ENCODE measurements at regions not wholly inside any gene's neighbourhood (a gene's known extent, or its start where the extent isn't known, plus 50 kb on each side); places are given as distances from the start of the nearest gene placed in this dataset.

GRCh38 chr12:89087876-89088275, 264.4 kb downstream of the DUSP6 start:
- no peaks in the 10 kb centered on the region for H3K36me3 ChIP-seq
- intact Hi-C loops (cut with DNase I; ENCODE audit: low total_unique reads) (no loop called here), in situ Hi-C loops (cut with MboI; ENCODE audit: low sequenced_read_pairs in 4 of 4) (no loop called here)
- TF ChIP-seq POLR2A (IDR thresholded peaks at IDR 0.05) (no peak), CTCF (IDR thresholded peaks at IDR 0.05 in 4 of 5, conservative IDR thresholded peaks at IDR 0.05 in 1 of 5) (no peak)
- H3K4me3 ChIP-seq: no peak overlapping the region
- peaks cover 0 to 3% (median 2%) of the 10 kb centered on the region in 3 donors for H3K27me3 ChIP-seq
- H3K9me3 ChIP-seq: no peaks in the 10 kb centered on the region
- ATAC-seq (no peak), DNase-seq (no peak)
- no peaks in the 10 kb centered on the region for H3K4me1 ChIP-seq
- H3K27ac ChIP-seq: no peak overlapping the region

GRCh38 chr12:89087149-89087825, 265.0 kb downstream of the DUSP6 start:
- H3K27me3 ChIP-seq: peaks cover 0 to 3% (median 2%) of the 10 kb centered on the region in 3 donors
- peaks cover 0 to 4% of the 10 kb centered on the region in 2 donors for H3K4me1 ChIP-seq
- TF ChIP-seq CTCF (IDR thresholded peaks at IDR 0.05 in 4 of 5, conservative IDR thresholded peaks at IDR 0.05 in 1 of 5) (no peak), POLR2A (IDR thresholded peaks at IDR 0.05) (no peak)
- H3K36me3 ChIP-seq: no peaks in the 10 kb centered on the region
- in situ Hi-C loops (cut with MboI; ENCODE audit: low sequenced_read_pairs in 4 of 4): no loop called here
- H3K4me3 ChIP-seq: no peak overlapping the region
- ATAC-seq: no peak
- H3K27ac ChIP-seq: no peak overlapping the region
- DNase-seq: no peak
- intact Hi-C loops (cut with DNase I; ENCODE audit: low total_unique reads): no loop called here
- H3K9me3 ChIP-seq: no peaks in the 10 kb centered on the region

GRCh38 chr12:89085421-89085820, 266.9 kb downstream of the DUSP6 start:
- in situ Hi-C loops (cut with MboI; ENCODE audit: low sequenced_read_pairs in 4 of 4) (no loop called here), intact Hi-C loops (cut with DNase I; ENCODE audit: low total_unique reads) (no loop called here)
- Histone ChIP-seq H3K4me3 (no peak overlapping the region), H3K27me3 (peaks cover 0 to 3% (median 2%) of the 10 kb centered on the region in 3 donors), H3K4me1 (peaks cover 0 to 7% of the 10 kb centered on the region in 2 donors), H3K36me3 (no peaks in the 10 kb centered on the region), H3K9me3 (no peaks in the 10 kb centered on the region), H3K27ac (no peak overlapping the region)
- ATAC-seq (no peak), DNase-seq (no peak)
- TF ChIP-seq CTCF (IDR thresholded peaks at IDR 0.05 in 4 of 5, conservative IDR thresholded peaks at IDR 0.05 in 1 of 5): no peak
- no peak for TF ChIP-seq POLR2A (IDR thresholded peaks at IDR 0.05)

- no peak overlapping the region for H3K27ac ChIP-seq
- no peaks in the 10 kb centered on the region for H3K9me3 ChIP-seq
- TF ChIP-seq CTCF (IDR thresholded peaks at IDR 0.05 in 4 of 5, conservative IDR thresholded peaks at IDR 0.05 in 1 of 5): no peak
- no peak for TF ChIP-seq POLR2A (IDR thresholded peaks at IDR 0.05)
- in situ Hi-C loops (cut with MboI; ENCODE audit: low sequenced_read_pairs in 4 of 4): no loop called here
- H3K4me3 ChIP-seq: no peak overlapping the region
- ATAC-seq: no peak
- H3K4me1 ChIP-seq: peaks cover 0 to 7% of the 10 kb centered on the region in 2 donors
- intact Hi-C loops (cut with DNase I; ENCODE audit: low total_unique reads): no loop called here
- peaks cover 0 to 3% (median 2%) of the 10 kb centered on the region in 3 donors for H3K27me3 ChIP-seq
- no peak for DNase-seq
- H3K36me3 ChIP-seq: no peaks in the 10 kb centered on the region
These were observed 267.6 kb downstream of the DUSP6 start for GRCh38 chr12:89084751-89085150.

GRCh38 chr12:89083491-89083890, 268.8 kb downstream of the DUSP6 start:
- H3K4me3 ChIP-seq: no peak overlapping the region
- no peaks in the 10 kb centered on the region for H3K36me3 ChIP-seq
- H3K27ac ChIP-seq: no peak overlapping the region
- TF ChIP-seq POLR2A (IDR thresholded peaks at IDR 0.05) (no peak), CTCF (IDR thresholded peaks at IDR 0.05 in 4 of 5, conservative IDR thresholded peaks at IDR 0.05 in 1 of 5) (no peak)
- H3K27me3 ChIP-seq: peaks cover 0 to 3% (median 2%) of the 10 kb centered on the region in 3 donors
- DNase-seq (no peak), ATAC-seq (no peak)
- in situ Hi-C loops (cut with MboI; ENCODE audit: low sequenced_read_pairs in 4 of 4) (no loop called here), intact Hi-C loops (cut with DNase I; ENCODE audit: low total_unique reads) (no loop called here)
- peaks cover 0 to 7% of the 10 kb centered on the region in 2 donors for H3K4me1 ChIP-seq
- H3K9me3 ChIP-seq: no peaks in the 10 kb centered on the region
